HEK293 (cell line): ENCODE measurements at regions not wholly inside any gene's neighbourhood (a gene's known extent, or its start where the extent isn't known, plus 50 kb on each side); places are given as distances from the start of the nearest gene placed in this dataset.

ENCODE experiments used
- BCL6B ChIP-seq: fragments of 450-650 bp; formaldehyde crosslinking; IDR thresholded peaks from 2 replicates; pipeline ENCODE4 v1.5.1; 2017; ENCODE audit warnings: missing biosample characterization, missing genetic modification characterization
- GFI1B ChIP-seq: fragments of 450-650 bp; formaldehyde crosslinking; IDR thresholded peaks from 2 replicates; pipeline ENCODE4 v1.5.1; 2016; ENCODE audit warnings: missing biosample characterization, missing genetic modification characterization
- GLIS2 ChIP-seq: fragments of 450-650 bp; formaldehyde crosslinking; IDR thresholded peaks from 2 replicates; pipeline ENCODE4 v1.5.1; 2016; ENCODE audit warnings: missing biosample characterization, missing genetic modification characterization
- HOXD13 ChIP-seq: sonication (generic); formaldehyde crosslinking; IDR thresholded peaks from 2 replicates; pipeline ENCODE4 v1.8.0; 2022; ENCODE audit warnings: missing genetic modification reagents, borderline replicate concordance
- INSM2 ChIP-seq: fragments of 450-650 bp; formaldehyde crosslinking; IDR thresholded peaks from 2 replicates; pipeline ENCODE4 v1.5.1; 2016; ENCODE audit warnings: missing biosample characterization, missing genetic modification characterization
- KLF1 ChIP-seq: fragments of 450-650 bp; formaldehyde crosslinking; IDR thresholded peaks from 2 replicates; pipeline ENCODE4 v1.5.1; 2016; ENCODE audit warnings: missing biosample characterization, missing genetic modification characterization
- KLF17 ChIP-seq: fragments of 450-650 bp; formaldehyde crosslinking; IDR thresholded peaks from 2 replicates; pipeline ENCODE4 v1.5.1; 2016; ENCODE audit warnings: missing biosample characterization, missing genetic modification characterization
- OVOL3 ChIP-seq: fragments of 450-650 bp; formaldehyde crosslinking; IDR thresholded peaks from 2 replicates; pipeline ENCODE4 v1.5.1; 2016; ENCODE audit warnings: missing biosample characterization, missing genetic modification characterization
- PRDM1 ChIP-seq: fragments of 450-650 bp; formaldehyde crosslinking; IDR thresholded peaks from 2 replicates; pipeline ENCODE4; 2016; ENCODE audit warnings: missing biosample characterization, missing genetic modification characterization
- ZFP69B ChIP-seq: fragments of 450-650 bp; formaldehyde crosslinking; IDR thresholded peaks from 2 replicates; pipeline ENCODE4 v1.5.1; 2016; ENCODE audit warnings: missing biosample characterization, missing genetic modification characterization
- ZNF114 ChIP-seq: fragments of 450-650 bp; formaldehyde crosslinking; IDR thresholded peaks from 2 replicates; pipeline ENCODE4 v1.5.0; 2017; ENCODE audit warnings: missing biosample characterization, missing genetic modification characterization
- ZNF155 ChIP-seq: fragments of 450-650 bp; formaldehyde crosslinking; IDR thresholded peaks from 2 replicates; pipeline ENCODE4 v1.5.1; 2016; ENCODE audit warnings: missing biosample characterization, missing genetic modification characterization
- ZNF184 ChIP-seq: fragments of 450-650 bp; IDR thresholded peaks from 2 replicates; pipeline ENCODE4 v1.5.1; 2018; ENCODE audit warnings: missing biosample characterization, mild to moderate bottlenecking, missing genetic modification characterization
- ZNF26 ChIP-seq: fragments of 450-650 bp; formaldehyde crosslinking; IDR thresholded peaks from 2 replicates; pipeline ENCODE4 v1.5.1; 2016; ENCODE audit warnings: missing biosample characterization, missing genetic modification characterization
- ZNF354C ChIP-seq: fragments of 450-650 bp; formaldehyde crosslinking; IDR thresholded peaks from 2 replicates; pipeline ENCODE4 v1.5.1; 2016; ENCODE audit warnings: missing biosample characterization, missing genetic modification characterization, low read depth, borderline replicate concordance
- ZNF366 ChIP-seq: fragments of 450-650 bp; formaldehyde crosslinking; conservative IDR thresholded peaks from 2 replicates; pipeline ENCODE4 v1.5.1; 2016; ENCODE audit warnings: missing biosample characterization, missing genetic modification characterization
- ZNF404 ChIP-seq: fragments of 450-650 bp; formaldehyde crosslinking; IDR thresholded peaks from 2 replicates; pipeline ENCODE4 v1.5.1; 2017; ENCODE audit warnings: missing biosample characterization, missing genetic modification characterization
- ZNF449 ChIP-seq: fragments of 450-650 bp; formaldehyde crosslinking; IDR thresholded peaks from 2 replicates; pipeline ENCODE4 v1.5.1; 2017; ENCODE audit warnings: missing biosample characterization, mild to moderate bottlenecking, missing genetic modification characterization, moderate library complexity
- ZNF488 ChIP-seq: fragments of 450-650 bp; formaldehyde crosslinking; IDR thresholded peaks from 2 replicates; pipeline ENCODE4 v1.5.1; 2016; ENCODE audit warnings: missing biosample characterization, missing genetic modification characterization
- ZNF521 ChIP-seq: fragments of 450-650 bp; formaldehyde crosslinking; IDR thresholded peaks from 2 replicates; pipeline ENCODE4 v1.5.1; 2017; ENCODE audit warnings: missing biosample characterization, mild to moderate bottlenecking, missing genetic modification characterization
- ZNF548 ChIP-seq: fragments of 450-650 bp; formaldehyde crosslinking; IDR thresholded peaks from 2 replicates; pipeline ENCODE4 v1.5.1; 2016; ENCODE audit warnings: missing biosample characterization, missing genetic modification characterization
- ZNF585B ChIP-seq: fragments of 450-650 bp; formaldehyde crosslinking; IDR thresholded peaks from 2 replicates; pipeline ENCODE4 v1.5.1; 2016; ENCODE audit warnings: missing biosample characterization, missing genetic modification characterization
- ZNF596 ChIP-seq: fragments of 450-650 bp; IDR thresholded peaks from 2 replicates; pipeline ENCODE4 v1.5.0; 2018; ENCODE audit warnings: missing biosample characterization, mild to moderate bottlenecking, missing genetic modification characterization, moderate library complexity
- ZNF626 ChIP-seq: fragments of 450-650 bp; sonication (Bioruptor Pico); formaldehyde crosslinking; IDR thresholded peaks from 2 replicates; pipeline ENCODE4 v1.5.1; 2018; ENCODE audit warnings: missing biosample characterization, missing genetic modification characterization, inconsistent platforms
- ZNF704 ChIP-seq: fragments of 450-650 bp; formaldehyde crosslinking; IDR thresholded peaks from 2 replicates; pipeline ENCODE4 v1.5.1; 2016; ENCODE audit warnings: missing biosample characterization, missing genetic modification characterization
- ZXDB ChIP-seq: fragments of 450-650 bp; formaldehyde crosslinking; IDR thresholded peaks from 2 replicates; pipeline ENCODE4 v1.5.1; 2016; ENCODE audit warnings: missing biosample characterization, missing genetic modification characterization

GRCh38 chr4:56086073-56086541 is 137.4 kb downstream of the CEP135 start (continued):
- TF ChIP-seq GFI1B (peak; percentile 70; the same call in 1 of the 2 replicates), ZNF366 (tag by site-specific recombination) (peak; percentile 57), ZNF449 (peak; percentile 73; the same call in 1 of the 2 replicates), ZNF626 (tag by site-specific recombination) (no peak), ZNF155 (tag by site-specific recombination) (no peak), OVOL3 (no peak), KLF1 (tag by site-specific recombination) (no peak), ZNF184 (tag by site-specific recombination) (0 out of 2 replicates have a peak, but pooled peaks have one; percentile 19), ZNF114 (no peak), BCL6B (tag by site-specific recombination) (no peak), HOXD13 (CRISPR knock-in tag) (no peak), ZNF585B (tag by site-specific recombination) (no peak), ZNF26 (no peak), ZNF548 (tag by site-specific recombination) (no peak), INSM2 (no peak), ZNF488 (tag by site-specific recombination) (no peak), ZXDB (no peak), PRDM1 (tag by site-specific recombination) (no peak), ZNF354C (tag by site-specific recombination) (no peak), ZNF596 (tag by site-specific recombination) (no peak), GLIS2 (tag by site-specific recombination) (0 out of 2 replicates have a peak, but pooled peaks have one; percentile 21), ZNF521 (no peak), ZFP69B (tag by site-specific recombination) (0 out of 2 replicates have a peak, but pooled peaks have one; percentile 43), KLF17 (tag by site-specific recombination) (peak; percentile 52; the same call in 1 of the 2 replicates), ZNF404 (tag by site-specific recombination) (no peak), ZNF704 (no peak)
